ENCODE measurements at regions not wholly inside any gene's neighbourhood (a gene's known extent, or its start where the extent isn't known, plus 50 kb on each side); places are given as distances from the start of the nearest gene placed in this dataset.

DNA sequence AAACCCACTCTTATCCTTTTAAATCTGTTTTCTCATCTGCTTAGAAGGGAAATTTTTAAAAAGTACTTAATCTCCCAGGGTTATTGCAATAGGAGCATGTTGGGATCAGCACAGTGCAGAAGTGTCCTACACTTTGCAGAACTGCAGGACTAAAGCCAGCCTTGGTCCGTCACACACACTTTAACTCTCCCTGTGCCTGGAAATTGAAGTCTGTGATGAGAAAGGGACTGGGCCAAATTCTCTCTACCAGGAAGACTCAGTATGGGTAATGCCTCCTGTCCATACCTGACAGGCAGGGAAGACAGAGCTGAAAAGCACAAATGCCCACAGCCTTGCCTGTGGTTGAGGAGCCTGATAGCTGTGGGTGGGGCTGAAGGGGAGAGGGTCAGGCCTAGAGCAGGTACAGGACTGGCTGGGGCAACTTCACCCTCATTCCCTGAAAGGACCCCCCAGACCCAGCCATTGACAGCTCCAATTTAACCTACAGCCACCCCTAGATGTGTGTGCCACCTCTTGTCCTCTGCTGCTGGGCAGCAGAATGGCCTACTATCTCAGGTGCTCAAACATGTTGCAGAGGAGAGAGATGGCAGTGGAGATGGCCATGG lies 377.2 kb upstream of the KLHL29 start:
- Histone ChIP-seq H3K36me3 (ENCODE audit: control insufficient read depth, insufficient read depth, low read length) (no peaks in the 10 kb centered on the region), H3K27me3 (ENCODE audit: control insufficient read depth, insufficient read depth, low read length) (no peaks in the 10 kb centered on the region), H3K4me3 (ENCODE audit: low read depth, low read length) (no peak overlapping the region)
- TF ChIP-seq, protein P1, sequence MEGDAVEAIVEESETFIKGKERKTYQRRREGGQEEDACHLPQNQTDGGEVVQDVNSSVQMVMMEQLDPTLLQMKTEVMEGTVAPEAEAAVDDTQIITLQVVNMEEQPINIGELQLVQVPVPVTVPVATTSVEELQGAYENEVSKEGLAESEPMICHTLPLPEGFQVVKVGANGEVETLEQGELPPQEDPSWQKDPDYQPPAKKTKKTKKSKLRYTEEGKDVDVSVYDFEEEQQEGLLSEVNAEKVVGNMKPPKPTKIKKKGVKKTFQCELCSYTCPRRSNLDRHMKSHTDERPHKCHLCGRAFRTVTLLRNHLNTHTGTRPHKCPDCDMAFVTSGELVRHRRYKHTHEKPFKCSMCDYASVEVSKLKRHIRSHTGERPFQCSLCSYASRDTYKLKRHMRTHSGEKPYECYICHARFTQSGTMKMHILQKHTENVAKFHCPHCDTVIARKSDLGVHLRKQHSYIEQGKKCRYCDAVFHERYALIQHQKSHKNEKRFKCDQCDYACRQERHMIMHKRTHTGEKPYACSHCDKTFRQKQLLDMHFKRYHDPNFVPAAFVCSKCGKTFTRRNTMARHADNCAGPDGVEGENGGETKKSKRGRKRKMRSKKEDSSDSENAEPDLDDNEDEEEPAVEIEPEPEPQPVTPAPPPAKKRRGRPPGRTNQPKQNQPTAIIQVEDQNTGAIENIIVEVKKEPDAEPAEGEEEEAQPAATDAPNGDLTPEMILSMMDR (IDR thresholded peaks at IDR 0.05; ENCODE audit: insufficient read depth, low read length, poor library complexity, severe bottlenecking): no peak
- no peak for DNase-seq (ENCODE audit: low read depth)

DNA sequence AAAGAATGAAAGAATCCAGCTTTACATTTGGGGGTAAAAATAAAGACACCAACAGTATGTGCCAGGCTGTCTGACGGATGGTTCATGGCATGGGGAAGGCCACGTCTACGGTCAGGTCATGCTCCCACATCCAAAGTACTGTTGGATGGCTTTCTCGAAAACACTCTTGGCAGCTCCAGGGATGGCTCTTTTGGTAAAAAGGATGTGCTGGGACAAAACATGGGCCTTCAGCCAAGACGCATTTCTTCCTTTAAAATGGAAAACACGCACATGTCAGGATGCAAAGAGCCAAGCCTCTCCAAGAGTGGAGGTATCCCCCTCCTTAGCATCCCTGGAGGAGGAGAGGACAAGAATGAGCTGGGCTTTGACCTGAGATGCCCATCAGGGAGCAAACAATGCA lies 376.5 kb upstream of the KLHL29 start:
- TF ChIP-seq, protein P1 (IDR thresholded peaks at IDR 0.05; ENCODE audit: insufficient read depth, low read length, poor library complexity, severe bottlenecking): no peak
- DNase-seq (ENCODE audit: low read depth): no peak
- no peaks in the 10 kb centered on the region for H3K27me3 ChIP-seq (ENCODE audit: control insufficient read depth, insufficient read depth, low read length)
- H3K36me3 ChIP-seq (ENCODE audit: control insufficient read depth, insufficient read depth, low read length): no peaks in the 10 kb centered on the region
- H3K4me3 ChIP-seq (ENCODE audit: low read depth, low read length): no peak overlapping the region

DNA sequence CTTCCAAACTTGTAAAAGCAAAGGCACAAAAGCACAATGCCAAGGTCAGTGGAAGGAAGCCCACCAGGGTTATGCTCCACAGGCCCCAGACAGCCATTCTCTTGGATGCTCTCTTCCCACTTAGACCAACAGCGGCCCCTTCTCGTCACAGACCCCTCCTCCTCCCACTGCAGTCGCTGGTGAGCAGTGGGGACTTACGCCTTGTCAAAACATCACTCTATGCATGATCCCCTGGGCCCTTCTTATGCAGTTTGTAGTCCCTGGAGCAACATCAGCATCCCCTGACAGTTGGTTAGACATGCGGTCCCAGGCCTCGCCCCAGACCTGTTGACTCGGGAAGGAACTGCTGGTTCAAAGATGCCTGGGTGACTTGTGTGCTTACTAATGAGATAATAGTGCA lies 376.0 kb upstream of the KLHL29 start:
- no peak for DNase-seq (ENCODE audit: low read depth)
- no peak overlapping the region for H3K4me3 ChIP-seq (ENCODE audit: low read depth, low read length)
- no peaks in the 10 kb centered on the region for H3K27me3 ChIP-seq (ENCODE audit: control insufficient read depth, insufficient read depth, low read length)
- no peaks in the 10 kb centered on the region for H3K36me3 ChIP-seq (ENCODE audit: control insufficient read depth, insufficient read depth, low read length)
- TF ChIP-seq, protein P1 (IDR thresholded peaks at IDR 0.05; ENCODE audit: insufficient read depth, low read length, poor library complexity, severe bottlenecking): no peak

DNA sequence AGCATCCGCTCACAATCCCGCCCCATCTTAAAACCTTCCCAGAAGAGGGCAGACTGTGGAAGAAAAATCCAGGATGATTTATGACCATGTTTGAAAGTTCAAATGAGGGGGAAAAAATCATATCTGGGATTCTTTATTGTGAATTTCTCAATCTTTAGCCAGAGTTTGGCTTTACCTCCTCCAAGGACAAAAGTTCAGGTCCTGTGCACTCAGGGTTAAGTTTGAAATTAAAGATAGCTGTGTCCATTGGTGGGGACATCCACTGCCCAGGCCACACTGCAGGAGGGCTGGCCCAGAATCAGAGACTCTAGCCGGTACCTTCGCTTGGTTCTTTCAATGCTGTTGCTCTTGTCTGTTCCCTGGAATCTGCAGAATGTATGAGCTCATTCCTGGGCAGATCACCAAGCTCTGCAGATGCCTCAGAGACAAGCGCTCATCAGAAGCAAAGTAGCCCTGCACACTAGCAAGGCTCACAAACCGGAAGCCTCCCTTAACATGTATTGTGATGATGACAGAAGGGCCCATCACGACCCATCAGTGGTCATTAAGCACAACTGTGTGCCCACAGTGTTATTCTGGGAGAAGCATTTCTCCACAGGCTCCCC lies 375.3 kb upstream of the KLHL29 start:
- no peak for DNase-seq (ENCODE audit: low read depth)
- Histone ChIP-seq H3K36me3 (ENCODE audit: control insufficient read depth, insufficient read depth, low read length) (no peaks in the 10 kb centered on the region), H3K4me3 (ENCODE audit: low read depth, low read length) (no peak overlapping the region), H3K27me3 (ENCODE audit: control insufficient read depth, insufficient read depth, low read length) (no peaks in the 10 kb centered on the region)
- TF ChIP-seq, protein P1 (IDR thresholded peaks at IDR 0.05; ENCODE audit: insufficient read depth, low read length, poor library complexity, severe bottlenecking): no peak

DNA sequence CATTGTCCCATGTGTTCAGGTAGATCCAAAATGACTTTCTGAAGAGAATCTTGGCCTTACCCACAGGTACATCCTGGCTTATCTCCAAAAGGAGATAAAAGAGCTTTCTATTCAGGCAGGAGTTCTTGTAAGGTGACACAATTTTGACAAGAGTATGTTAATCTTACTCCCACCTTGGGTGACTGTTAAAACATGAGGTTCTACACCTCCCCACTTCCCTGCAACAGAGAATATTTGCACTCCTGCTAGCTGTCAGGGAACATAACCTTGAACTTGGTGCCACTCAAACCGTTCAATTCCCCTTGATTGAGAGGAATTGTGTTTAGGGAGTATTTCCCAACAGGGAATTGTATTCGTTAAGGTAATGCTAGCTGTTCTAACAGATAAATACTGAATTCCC lies 372.5 kb upstream of the KLHL29 start:
- Histone ChIP-seq H3K36me3 (ENCODE audit: control insufficient read depth, insufficient read depth, low read length) (no peaks in the 10 kb centered on the region), H3K4me3 (ENCODE audit: low read depth, low read length) (no peak overlapping the region)

More for the DNA sequence above, 372.5 kb upstream of the KLHL29 start:
- H3K27me3 ChIP-seq (ENCODE audit: control insufficient read depth, insufficient read depth, low read length): no peaks in the 10 kb centered on the region
- TF ChIP-seq, protein P1 (IDR thresholded peaks at IDR 0.05; ENCODE audit: insufficient read depth, low read length, poor library complexity, severe bottlenecking): no peak
- no peak for DNase-seq (ENCODE audit: low read depth)

Data from kidney epithelial cell (primary cell).